ENCODE measurements at regions not wholly inside any gene's neighbourhood (a gene's known extent, or its start where the extent isn't known, plus 50 kb on each side); places are given as distances from the start of the nearest gene placed in this dataset.
A peak's percentile ranks its signal among the peaks of the same experiment; 100 is the strongest.

DNA sequence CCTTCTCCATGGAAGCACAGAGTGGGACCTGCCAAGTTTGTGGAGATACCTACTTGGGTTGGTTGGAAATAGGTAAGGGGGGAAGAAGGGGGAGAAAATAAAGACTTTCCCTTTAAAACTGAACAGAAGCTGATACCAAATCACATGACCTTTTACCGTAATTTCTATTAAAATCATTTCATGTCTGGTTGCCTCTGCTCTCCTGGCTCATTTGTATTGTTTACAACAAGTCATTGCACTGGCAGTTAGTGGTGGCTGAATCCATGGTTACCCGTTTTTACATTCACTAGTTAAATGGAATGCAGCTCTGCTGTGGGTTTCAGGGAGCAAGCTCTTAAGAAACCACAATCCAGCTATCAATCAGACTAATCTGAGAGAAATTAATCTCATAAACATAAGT is 353.7 kb upstream of the ESRRG start:
- Histone ChIP-seq H3K4me1 (ENCODE audit: control insufficient read depth, insufficient read depth, low read length) (peaks cover 6% of the 10 kb centered on the region), H3K27ac (ENCODE audit: low read length) (no peak overlapping the region), H3K27me3 (ENCODE audit: control insufficient read depth, insufficient read depth, low read length) (no peaks in the 10 kb centered on the region), H3K9me3 (ENCODE audit: control insufficient read depth, low read depth, low read length) (no peaks in the 10 kb centered on the region), H3K4me3 (ENCODE audit: low read length) (no peak overlapping the region), H3K36me3 (ENCODE audit: control insufficient read depth, insufficient read depth, low read length) (no peaks in the 10 kb centered on the region)
- no peak for DNase-seq
- no CpG with 5 or more reads among the region's 2 CpGs for WGBS (ENCODE audit: insufficient coverage, low lambda C conversion rate)

DNA sequence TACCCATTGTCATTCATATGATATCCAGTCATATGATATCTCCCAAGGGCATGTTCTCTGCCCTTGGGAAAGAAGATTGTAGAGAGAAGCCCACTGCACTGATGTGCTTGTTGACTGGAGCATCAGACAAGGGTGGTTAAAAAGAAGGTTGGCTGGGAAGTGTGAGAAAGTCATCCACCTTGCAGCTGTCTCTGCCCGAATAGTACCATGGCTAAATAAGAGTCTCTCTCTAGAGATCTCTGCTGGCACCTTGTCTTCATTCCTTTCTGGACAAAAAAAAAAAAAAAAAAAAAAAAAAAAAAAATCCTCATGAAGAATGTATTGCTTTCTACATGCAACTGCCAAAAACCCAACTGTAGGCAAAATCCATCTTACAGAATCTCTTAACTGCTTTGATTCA is 349.7 kb upstream of the ESRRG start:
- Histone ChIP-seq H3K4me1 (ENCODE audit: control insufficient read depth, insufficient read depth, low read length) (no peaks in the 10 kb centered on the region), H3K36me3 (ENCODE audit: control insufficient read depth, insufficient read depth, low read length) (no peaks in the 10 kb centered on the region), H3K27ac (ENCODE audit: low read length) (no peak overlapping the region), H3K27me3 (ENCODE audit: control insufficient read depth, insufficient read depth, low read length) (no peaks in the 10 kb centered on the region), H3K9me3 (ENCODE audit: control insufficient read depth, low read depth, low read length) (no peaks in the 10 kb centered on the region), H3K4me3 (ENCODE audit: low read length) (no peak overlapping the region)
- no peak for DNase-seq
- no CpG with 5 or more reads among the region's 1 CpG for WGBS (ENCODE audit: insufficient coverage, low lambda C conversion rate)

GRCh38 chr1:217067642-217068041 is 344.4 kb upstream of the ESRRG start:
- H3K9me3 ChIP-seq (ENCODE audit: control insufficient read depth, low read depth, low read length), result no peaks in the 10 kb centered on the region
- WGBS (ENCODE audit: insufficient coverage, low lambda C conversion rate), result no CpG with 5 or more reads among the region's 1 CpG
- no peak overlapping the region for H3K27ac ChIP-seq (ENCODE audit: low read length)
- H3K27me3 ChIP-seq (ENCODE audit: control insufficient read depth, insufficient read depth, low read length), result no peaks in the 10 kb centered on the region
- no peaks in the 10 kb centered on the region for H3K36me3 ChIP-seq (ENCODE audit: control insufficient read depth, insufficient read depth, low read length)
- H3K4me1 ChIP-seq (ENCODE audit: control insufficient read depth, insufficient read depth, low read length), result no peaks in the 10 kb centered on the region
- no peak overlapping the region for H3K4me3 ChIP-seq (ENCODE audit: low read length)
- no peak for DNase-seq

- H3K27me3 ChIP-seq (ENCODE audit: control insufficient read depth, insufficient read depth, low read length), result no peaks in the 10 kb centered on the region
- no CpG with 5 or more reads among the region's 3 CpGs for WGBS (ENCODE audit: insufficient coverage, low lambda C conversion rate)
These were observed 343.6 kb upstream of the ESRRG start for GRCh38 chr1:217066794-217067193.

GRCh38 chr1:217063172-217063908 is 340.1 kb upstream of the ESRRG start:
- Histone ChIP-seq H3K36me3 (ENCODE audit: control insufficient read depth, insufficient read depth, low read length) (no peaks in the 10 kb centered on the region), H3K9me3 (ENCODE audit: control insufficient read depth, low read depth, low read length) (no peaks in the 10 kb centered on the region), H3K4me1 (ENCODE audit: control insufficient read depth, insufficient read depth, low read length) (no peaks in the 10 kb centered on the region), H3K27me3 (ENCODE audit: control insufficient read depth, insufficient read depth, low read length) (no peaks in the 10 kb centered on the region), H3K27ac (ENCODE audit: low read length) (peak overlapping the region; percentile 44), H3K4me3 (ENCODE audit: low read length) (no peak overlapping the region)
- peak; percentile 86 to 92 for DNase-seq
- no CpG with 5 or more reads among the region's 6 CpGs for WGBS (ENCODE audit: insufficient coverage, low lambda C conversion rate)

More at GRCh38 chr1:217066794-217067193, 343.6 kb upstream of the ESRRG start:
- Histone ChIP-seq H3K36me3 (ENCODE audit: control insufficient read depth, insufficient read depth, low read length) (no peaks in the 10 kb centered on the region), H3K4me3 (ENCODE audit: low read length) (no peak overlapping the region), H3K9me3 (ENCODE audit: control insufficient read depth, low read depth, low read length) (no peaks in the 10 kb centered on the region), H3K27ac (ENCODE audit: low read length) (no peak overlapping the region), H3K4me1 (ENCODE audit: control insufficient read depth, insufficient read depth, low read length) (no peaks in the 10 kb centered on the region)
- no peak for DNase-seq

DNA sequence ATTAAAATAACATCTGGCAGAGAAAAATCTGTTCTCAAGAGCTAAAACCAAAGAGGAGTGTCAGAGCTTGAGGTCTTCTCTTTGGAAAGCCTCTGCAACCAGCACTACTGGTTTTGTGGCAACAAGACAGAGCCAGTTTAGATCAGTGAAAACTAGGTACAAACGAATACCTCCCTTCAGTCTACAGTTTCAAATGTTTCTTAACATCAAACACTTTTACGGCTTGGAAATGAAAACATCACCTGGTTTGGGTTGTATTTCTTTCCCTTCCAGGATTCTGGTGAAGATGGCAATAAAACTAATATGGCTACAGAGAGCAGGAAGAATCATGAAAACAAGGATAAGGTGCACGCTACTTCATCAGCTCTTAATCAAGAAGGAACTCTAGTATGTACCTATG is 339.4 kb upstream of the ESRRG start:
- 25% methylated on average over 2 of the region's 3 CpGs for WGBS (ENCODE audit: insufficient coverage, low lambda C conversion rate)
- DNase-seq, result peak in 1 of 2 donors; percentile 65
- Histone ChIP-seq H3K9me3 (ENCODE audit: control insufficient read depth, low read depth, low read length) (no peaks in the 10 kb centered on the region), H3K36me3 (ENCODE audit: control insufficient read depth, insufficient read depth, low read length) (no peaks in the 10 kb centered on the region), H3K27me3 (ENCODE audit: control insufficient read depth, insufficient read depth, low read length) (no peaks in the 10 kb centered on the region), H3K27ac (ENCODE audit: low read length) (peak overlapping the region; percentile 44), H3K4me1 (ENCODE audit: control insufficient read depth, insufficient read depth, low read length) (no peaks in the 10 kb centered on the region), H3K4me3 (ENCODE audit: low read length) (no peak overlapping the region)

DNA sequence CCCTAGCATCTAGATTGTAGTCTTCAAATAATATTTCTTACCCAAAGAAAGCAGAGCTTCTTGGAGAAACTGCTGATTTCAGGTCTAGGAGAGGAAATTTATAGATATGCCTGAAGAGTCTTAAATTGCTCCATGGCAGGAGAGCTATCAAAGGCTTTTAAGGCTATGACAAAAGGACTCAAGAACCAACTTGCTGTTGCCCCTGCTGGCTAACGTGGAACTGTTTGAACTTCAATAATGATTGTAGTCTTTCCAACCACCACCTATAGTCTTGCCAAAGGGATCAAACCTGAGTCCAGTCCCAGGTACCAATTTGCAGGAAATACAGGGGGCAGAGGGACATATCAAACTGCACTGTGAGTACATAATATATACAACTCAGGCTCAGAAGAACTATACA is 336.2 kb upstream of the ESRRG start:
- no CpG with 5 or more reads among the region's 1 CpG for WGBS (ENCODE audit: insufficient coverage, low lambda C conversion rate)
- H3K4me3 ChIP-seq (ENCODE audit: low read length), result no peak overlapping the region
- H3K27ac ChIP-seq (ENCODE audit: low read length), result no peak overlapping the region
- H3K9me3 ChIP-seq (ENCODE audit: control insufficient read depth, low read depth, low read length), result no peaks in the 10 kb centered on the region
- no peaks in the 10 kb centered on the region for H3K36me3 ChIP-seq (ENCODE audit: control insufficient read depth, insufficient read depth, low read length)
- H3K4me1 ChIP-seq (ENCODE audit: control insufficient read depth, insufficient read depth, low read length), result no peaks in the 10 kb centered on the region
- DNase-seq, result no peak
- no peaks in the 10 kb centered on the region for H3K27me3 ChIP-seq (ENCODE audit: control insufficient read depth, insufficient read depth, low read length)

GRCh38 chr1:217053676-217054075 is 330.4 kb upstream of the ESRRG start:
- no peak overlapping the region for H3K4me3 ChIP-seq (ENCODE audit: low read length)
- H3K9me3 ChIP-seq (ENCODE audit: control insufficient read depth, low read depth, low read length), result no peaks in the 10 kb centered on the region
- no peak overlapping the region for H3K27ac ChIP-seq (ENCODE audit: low read length)
- H3K4me1 ChIP-seq (ENCODE audit: control insufficient read depth, insufficient read depth, low read length), result peaks cover 5% of the 10 kb centered on the region
- no peaks in the 10 kb centered on the region for H3K36me3 ChIP-seq (ENCODE audit: control insufficient read depth, insufficient read depth, low read length)
- DNase-seq, result no peak
- no peaks in the 10 kb centered on the region for H3K27me3 ChIP-seq (ENCODE audit: control insufficient read depth, insufficient read depth, low read length)
- WGBS (ENCODE audit: insufficient coverage, low lambda C conversion rate), result no CpG with 5 or more reads among the region's 3 CpGs

- no CpG with 5 or more reads among the region's 2 CpGs for WGBS (ENCODE audit: insufficient coverage, low lambda C conversion rate)
- Histone ChIP-seq H3K27me3 (ENCODE audit: control insufficient read depth, insufficient read depth, low read length) (no peaks in the 10 kb centered on the region), H3K36me3 (ENCODE audit: control insufficient read depth, insufficient read depth, low read length) (peaks cover 2% of the 10 kb centered on the region), H3K4me3 (ENCODE audit: low read length) (no peak overlapping the region), H3K27ac (ENCODE audit: low read length) (no peak overlapping the region), H3K9me3 (ENCODE audit: control insufficient read depth, low read depth, low read length) (no peaks in the 10 kb centered on the region), H3K4me1 (ENCODE audit: control insufficient read depth, insufficient read depth, low read length) (peaks cover 5% of the 10 kb centered on the region)
- DNase-seq, result peak; percentile 31 to 65
These were observed 329.4 kb upstream of the ESRRG start for GRCh38 chr1:217052626-217053025.

DNA sequence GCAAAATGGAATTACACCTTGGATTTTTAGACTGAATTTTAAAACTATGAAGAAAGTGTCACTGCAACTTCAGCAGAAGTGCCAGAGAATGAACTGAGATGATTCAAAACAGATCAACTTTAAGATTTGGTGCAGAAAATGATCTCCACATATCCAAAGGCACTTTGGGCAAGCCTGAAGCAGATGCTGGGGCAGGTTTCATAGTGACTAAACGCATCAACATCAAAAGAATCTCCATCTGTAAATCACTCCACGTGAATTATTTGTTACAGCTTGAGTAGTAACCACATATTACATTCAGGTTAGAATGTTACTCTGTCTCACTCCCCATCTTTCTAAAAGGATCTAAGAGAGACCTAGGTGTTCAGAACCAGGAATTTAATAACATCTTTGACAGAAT is 329.0 kb upstream of the ESRRG start:
- Histone ChIP-seq H3K36me3 (ENCODE audit: control insufficient read depth, insufficient read depth, low read length) (peaks cover 2% of the 10 kb centered on the region), H3K4me1 (ENCODE audit: control insufficient read depth, insufficient read depth, low read length) (peaks cover 5% of the 10 kb centered on the region), H3K4me3 (ENCODE audit: low read length) (no peak overlapping the region), H3K27me3 (ENCODE audit: control insufficient read depth, insufficient read depth, low read length) (no peaks in the 10 kb centered on the region), H3K9me3 (ENCODE audit: control insufficient read depth, low read depth, low read length) (no peaks in the 10 kb centered on the region), H3K27ac (ENCODE audit: low read length) (no peak overlapping the region)
- DNase-seq, result no peak
- WGBS (ENCODE audit: insufficient coverage, low lambda C conversion rate), result no CpG with 5 or more reads among the region's 2 CpGs

GRCh38 chr1:217049721-217050120 is 326.5 kb upstream of the ESRRG start:
- Histone ChIP-seq H3K9me3 (ENCODE audit: control insufficient read depth, low read depth, low read length) (no peaks in the 10 kb centered on the region), H3K4me3 (ENCODE audit: low read length) (no peak overlapping the region), H3K27me3 (ENCODE audit: control insufficient read depth, insufficient read depth, low read length) (no peaks in the 10 kb centered on the region), H3K4me1 (ENCODE audit: control insufficient read depth, insufficient read depth, low read length) (peaks cover 5% of the 10 kb centered on the region), H3K27ac (ENCODE audit: low read length) (no peak overlapping the region), H3K36me3 (ENCODE audit: control insufficient read depth, insufficient read depth, low read length) (peaks cover 2% of the 10 kb centered on the region)
- WGBS (ENCODE audit: insufficient coverage, low lambda C conversion rate), result no CpG with 5 or more reads among the region's 2 CpGs
- DNase-seq, result no peak
